Neuron (in vitro differentiated cells): ENCODE measurements at regions not wholly inside any gene's neighbourhood (a gene's known extent, or its start where the extent isn't known, plus 50 kb on each side); places are given as distances from the start of the nearest gene placed in this dataset.

ENCODE experiments used
- H2AFZ ChIP-seq: one replicate; pipeline ENCODE4 v1.6.1; 2013; ENCODE audit warnings: low read depth, mild to moderate bottlenecking, inconsistent platforms, low read length, moderate library complexity
- H3K27me3 ChIP-seq: one replicate; pipeline ENCODE4 v1.6.1; 2013; ENCODE audit warnings: low read length; ENCODE audit not compliant: insufficient read depth
- H3K36me3 ChIP-seq: one replicate; pipeline ENCODE4 v1.6.1; 2013; ENCODE audit warnings: low read length; ENCODE audit not compliant: insufficient read depth
- H3K4me1 ChIP-seq: one replicate; pipeline ENCODE4 v1.6.1; 2013; ENCODE audit warnings: low read length; ENCODE audit not compliant: insufficient read depth
- H3K4me3 ChIP-seq: 2 replicates; pipeline ENCODE4 v1.5.1; 2013; ENCODE audit warnings: mild to moderate bottlenecking, low read length, moderate library complexity
- H3K9me3 ChIP-seq: one replicate; pipeline ENCODE4 v1.6.1; 2013; ENCODE audit warnings: low read length

- Histone ChIP-seq H3K4me3 (no peak overlapping the region), H3K27me3 (no peaks in the 10 kb centered on the region), H3K36me3 (no peaks in the 10 kb centered on the region), H3K4me1 (peaks cover 7% of the 10 kb centered on the region), H3K9me3 (no peaks in the 10 kb centered on the region), H2AFZ (no peak overlapping the region)
These were observed 88.7 kb upstream of the TTC29 start for GRCh38 chr4:147034372-147034771.

DNA sequence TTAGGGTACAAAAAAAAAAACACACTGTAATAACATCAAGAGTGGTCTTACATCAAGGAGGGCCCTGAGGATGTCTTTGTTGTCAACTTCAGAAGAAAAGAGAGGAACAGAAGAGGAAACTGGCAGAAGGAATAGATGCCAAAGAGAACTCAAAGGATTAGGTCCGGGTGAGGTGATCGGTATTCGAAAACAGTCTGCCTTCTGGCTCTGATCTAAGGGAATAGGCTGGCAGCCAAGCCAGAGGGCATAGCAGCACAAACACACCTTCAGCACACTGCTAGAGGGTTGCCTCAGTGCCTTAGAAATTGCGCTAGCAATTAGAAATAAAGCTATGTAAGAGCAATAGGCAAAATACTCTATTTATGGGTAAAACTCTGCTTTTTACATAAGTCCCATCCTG lies 91.4 kb upstream of the TTC29 start:
- H3K4me1 ChIP-seq = peaks cover 7% of the 10 kb centered on the region
- H3K4me3 ChIP-seq = no peak overlapping the region
- H3K27me3 ChIP-seq = no peaks in the 10 kb centered on the region
- no peaks in the 10 kb centered on the region for H3K9me3 ChIP-seq
- H2AFZ ChIP-seq = no peak overlapping the region
- no peaks in the 10 kb centered on the region for H3K36me3 ChIP-seq

- Histone ChIP-seq H3K4me3 (no peak overlapping the region), H3K9me3 (no peaks in the 10 kb centered on the region), H3K36me3 (no peaks in the 10 kb centered on the region), H2AFZ (no peak overlapping the region), H3K27me3 (no peaks in the 10 kb centered on the region), H3K4me1 (no peaks in the 10 kb centered on the region)
These were observed 94.4 kb upstream of the TTC29 start for GRCh38 chr4:147039976-147040575.

GRCh38 chr4:147040874-147041273 lies 95.2 kb upstream of the TTC29 start:
- Histone ChIP-seq H3K27me3 (no peaks in the 10 kb centered on the region), H2AFZ (no peak overlapping the region), H3K9me3 (no peaks in the 10 kb centered on the region), H3K36me3 (no peaks in the 10 kb centered on the region), H3K4me1 (no peaks in the 10 kb centered on the region), H3K4me3 (no peak overlapping the region)

DNA sequence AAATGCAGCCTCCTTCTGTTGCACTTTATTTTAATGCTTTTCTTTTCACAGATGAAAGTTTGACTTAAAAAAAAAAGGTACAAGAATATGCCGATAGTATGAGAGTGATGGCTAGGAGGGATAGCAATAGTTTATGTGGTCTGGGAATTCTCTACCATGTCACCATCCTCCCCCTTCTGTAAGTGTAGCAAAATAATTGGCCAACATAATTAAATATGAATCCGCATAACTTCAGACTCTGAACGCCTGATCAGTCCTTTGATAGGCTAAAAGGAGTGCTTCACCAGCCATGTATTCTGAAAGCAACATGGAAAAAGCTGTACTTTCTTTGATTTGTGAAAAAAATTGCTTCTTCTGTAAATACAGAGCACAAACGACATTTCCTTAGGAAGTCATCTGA lies 95.7 kb upstream of the TTC29 start:
- no peak overlapping the region for H2AFZ ChIP-seq
- H3K4me1 ChIP-seq = no peaks in the 10 kb centered on the region
- H3K36me3 ChIP-seq = no peaks in the 10 kb centered on the region
- no peak overlapping the region for H3K4me3 ChIP-seq
- no peaks in the 10 kb centered on the region for H3K27me3 ChIP-seq
- no peaks in the 10 kb centered on the region for H3K9me3 ChIP-seq

DNA sequence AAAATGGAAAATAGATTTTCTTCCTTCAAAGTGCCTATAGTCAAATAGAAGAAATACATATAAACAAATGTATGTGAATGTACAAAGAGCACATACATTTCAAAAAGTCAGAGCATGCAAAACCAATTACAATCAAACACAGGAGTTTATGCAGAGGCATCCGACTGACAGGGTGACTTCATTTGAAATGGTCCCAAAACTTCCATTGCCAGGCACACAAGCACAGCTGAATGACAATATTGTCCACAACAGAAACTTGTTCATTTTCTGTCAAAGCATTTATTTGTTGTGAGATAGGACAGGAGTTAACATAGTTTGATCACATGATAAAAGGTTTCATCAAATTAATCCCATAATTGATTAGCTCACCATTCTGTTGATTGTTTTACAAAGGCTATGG lies 96.4 kb upstream of the TTC29 start:
- no peaks in the 10 kb centered on the region for H3K27me3 ChIP-seq
- no peaks in the 10 kb centered on the region for H3K9me3 ChIP-seq
- no peaks in the 10 kb centered on the region for H3K36me3 ChIP-seq
- no peak overlapping the region for H3K4me3 ChIP-seq
- no peak overlapping the region for H2AFZ ChIP-seq
- no peaks in the 10 kb centered on the region for H3K4me1 ChIP-seq

- H3K36me3 ChIP-seq = no peaks in the 10 kb centered on the region
- H2AFZ ChIP-seq = no peak overlapping the region
- H3K27me3 ChIP-seq = no peaks in the 10 kb centered on the region
- no peaks in the 10 kb centered on the region for H3K9me3 ChIP-seq
- H3K4me1 ChIP-seq = no peaks in the 10 kb centered on the region
- H3K4me3 ChIP-seq = no peak overlapping the region
These were observed 98.6 kb upstream of the TTC29 start for GRCh38 chr4:147044241-147044640.

- H3K9me3 ChIP-seq = no peaks in the 10 kb centered on the region
- H3K36me3 ChIP-seq = no peaks in the 10 kb centered on the region
- no peak overlapping the region for H3K4me3 ChIP-seq
- no peaks in the 10 kb centered on the region for H3K4me1 ChIP-seq
- no peak overlapping the region for H2AFZ ChIP-seq
- no peaks in the 10 kb centered on the region for H3K27me3 ChIP-seq
These were observed 104.3 kb upstream of the TTC29 start for GRCh38 chr4:147049946-147050345.

DNA sequence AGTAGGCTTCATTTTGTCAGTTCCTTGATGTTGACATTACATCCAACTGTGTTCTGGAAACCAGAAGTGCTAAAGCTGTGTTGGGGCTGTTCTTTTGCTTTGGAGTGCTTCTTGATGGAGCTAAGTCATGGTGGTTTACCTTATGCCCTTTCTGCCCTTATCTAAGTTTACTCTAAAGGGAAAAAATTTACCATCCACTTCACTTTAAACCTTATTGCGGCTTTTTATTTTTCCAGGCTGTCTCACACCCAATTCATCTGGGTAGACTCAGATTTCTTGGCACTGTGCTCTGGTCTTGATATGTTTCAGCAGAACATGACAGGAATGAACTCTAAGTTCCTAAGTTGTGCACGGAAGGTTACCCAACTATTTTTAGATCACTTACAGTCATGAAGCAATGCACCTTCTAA lies 104.7 kb upstream of the TTC29 start:
- Histone ChIP-seq H3K9me3 (no peaks in the 10 kb centered on the region), H3K4me1 (no peaks in the 10 kb centered on the region), H3K27me3 (no peaks in the 10 kb centered on the region), H3K36me3 (no peaks in the 10 kb centered on the region), H2AFZ (no peak overlapping the region), H3K4me3 (no peak overlapping the region)

- Histone ChIP-seq H3K36me3 (no peaks in the 10 kb centered on the region), H3K4me1 (no peaks in the 10 kb centered on the region), H2AFZ (no peak overlapping the region), H3K9me3 (no peaks in the 10 kb centered on the region), H3K4me3 (no peak overlapping the region), H3K27me3 (no peaks in the 10 kb centered on the region)
These were observed 106.7 kb upstream of the TTC29 start for GRCh38 chr4:147052361-147052760.

DNA sequence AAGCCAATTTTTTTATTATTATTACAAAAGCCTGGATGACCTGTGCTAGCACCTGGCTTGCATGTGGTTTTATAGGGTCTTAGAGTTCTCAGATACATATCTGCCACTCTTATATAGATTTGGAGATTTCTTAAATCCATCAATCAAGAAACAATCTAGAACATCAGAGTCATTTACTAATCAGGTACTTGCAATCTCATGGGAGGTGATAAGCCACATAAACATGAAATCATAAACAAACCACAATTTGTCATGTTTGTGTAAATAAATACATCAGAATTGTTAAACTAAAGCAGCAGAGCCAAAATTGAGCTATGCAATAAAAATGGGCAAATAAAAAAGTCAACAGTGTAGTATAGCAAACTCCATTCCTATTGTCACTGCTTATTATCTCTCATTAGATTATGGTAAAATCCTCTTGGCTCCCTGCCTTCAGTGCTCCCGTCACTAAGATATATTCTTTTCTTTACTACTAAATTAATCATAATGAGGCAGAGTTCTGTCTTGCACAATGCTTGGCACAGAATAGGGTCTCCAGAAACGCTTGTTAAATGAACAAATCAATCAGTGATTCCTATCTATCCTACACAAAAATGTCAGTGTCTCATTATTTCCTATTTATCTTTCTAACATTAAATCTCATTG lies 108.7 kb upstream of the TTC29 start:
- Histone ChIP-seq H3K27me3 (no peaks in the 10 kb centered on the region), H3K4me3 (no peak overlapping the region), H3K9me3 (no peaks in the 10 kb centered on the region), H2AFZ (no peak overlapping the region), H3K4me1 (peaks cover 10% of the 10 kb centered on the region), H3K36me3 (no peaks in the 10 kb centered on the region)

DNA sequence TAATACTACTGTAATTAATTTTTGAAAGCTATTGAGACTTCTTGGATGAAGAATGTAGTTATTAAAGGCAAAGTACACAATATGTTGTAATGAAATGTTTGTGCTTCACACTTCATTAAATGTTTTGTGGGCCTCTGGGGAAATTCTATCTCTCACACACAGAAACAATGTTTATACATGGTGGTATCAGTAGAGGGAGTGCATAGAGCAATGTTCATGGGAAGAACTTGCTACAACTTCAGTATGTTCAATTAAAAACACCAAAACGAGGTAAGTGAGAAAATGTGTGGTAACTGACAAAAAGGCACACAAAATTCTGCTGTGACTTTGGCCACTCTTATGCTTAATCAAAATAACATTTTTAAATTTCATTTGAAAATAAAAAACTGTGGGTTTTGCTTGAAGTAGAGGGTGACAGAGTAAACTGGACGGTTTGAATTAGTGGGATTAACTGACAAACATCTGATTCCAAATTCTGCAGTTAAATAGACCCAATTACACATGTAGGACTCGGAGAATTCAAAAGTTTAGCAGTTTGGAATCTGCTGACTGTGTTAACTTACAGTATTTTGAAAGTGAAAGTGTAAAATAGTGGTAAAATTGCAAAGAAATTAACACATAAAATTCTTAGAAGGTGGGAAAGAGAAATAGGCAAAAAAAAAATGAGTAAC lies 111.4 kb upstream of the TTC29 start:
- H3K36me3 ChIP-seq = no peaks in the 10 kb centered on the region
- H3K4me3 ChIP-seq = no peak overlapping the region
- no peak overlapping the region for H2AFZ ChIP-seq
- H3K27me3 ChIP-seq = no peaks in the 10 kb centered on the region
- H3K4me1 ChIP-seq = peaks cover 31% of the 10 kb centered on the region
- H3K9me3 ChIP-seq = no peaks in the 10 kb centered on the region

DNA sequence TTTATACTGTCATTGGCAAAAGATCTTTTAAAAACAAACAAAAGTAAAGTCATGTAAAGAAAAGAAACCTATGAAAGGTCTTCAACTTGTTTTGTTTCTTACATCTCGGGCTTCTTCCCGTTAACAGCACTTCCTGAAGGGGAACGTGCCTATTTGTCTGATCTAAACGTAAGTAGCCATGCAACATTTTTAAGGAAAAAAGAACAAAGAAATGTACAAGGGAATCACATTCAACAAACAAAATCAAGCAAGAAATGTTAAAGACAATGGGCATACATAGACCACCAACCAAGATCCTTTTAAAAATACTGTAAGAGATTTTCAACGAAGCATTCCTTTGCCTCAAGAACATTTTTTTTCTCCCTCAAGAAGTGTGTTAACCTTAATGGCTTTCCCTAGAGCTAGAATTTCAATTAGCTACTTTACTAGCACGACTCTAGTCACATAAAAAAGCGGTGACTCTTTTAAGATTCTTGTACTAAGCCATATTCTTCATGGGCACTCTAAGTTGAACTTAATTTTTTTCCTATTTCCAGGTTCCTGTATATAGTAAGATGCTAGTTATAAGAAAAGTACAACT lies 112.0 kb upstream of the TTC29 start:
- Histone ChIP-seq H3K4me1 (peaks cover 31% of the 10 kb centered on the region), H3K9me3 (no peaks in the 10 kb centered on the region), H3K4me3 (no peak overlapping the region), H2AFZ (no peak overlapping the region), H3K36me3 (no peaks in the 10 kb centered on the region), H3K27me3 (no peaks in the 10 kb centered on the region)
